ENCODE measurements at regions not wholly inside any gene's neighbourhood (a gene's known extent, or its start where the extent isn't known, plus 50 kb on each side); places are given as distances from the start of the nearest gene placed in this dataset.

DNA sequence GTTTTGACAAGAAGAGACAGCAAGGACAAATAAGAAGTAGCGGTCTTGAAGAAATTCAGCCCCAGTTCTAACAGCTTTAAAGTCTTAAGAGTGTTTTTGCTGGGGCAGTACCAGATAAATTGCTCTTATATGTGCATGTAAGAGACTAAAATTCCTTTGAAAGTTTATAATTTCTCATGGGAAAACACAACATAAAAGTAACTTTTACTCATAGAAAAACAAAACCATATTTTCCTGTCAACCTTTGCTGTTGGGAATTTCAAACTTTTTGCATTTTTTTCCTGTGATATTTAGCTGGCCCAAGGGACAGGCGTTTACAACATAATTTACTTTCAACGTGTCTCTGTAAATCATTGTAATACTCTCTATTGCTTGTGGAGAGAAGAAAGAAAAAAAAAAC is 767.8 kb upstream of the ZEB2 start:
- Histone ChIP-seq H3K36me3 (ENCODE audit: insufficient read depth) (no peaks in the 10 kb centered on the region), H3K27ac (ENCODE audit: low read depth) (no peak overlapping the region), H3F3A (replicated peaks; ENCODE audit: low read depth) (no peaks in the 10 kb centered on the region), H3K4me3 (no peak overlapping the region), H3K79me2 (replicated peaks; ENCODE audit: insufficient read depth) (no peaks in the 10 kb centered on the region), H4K20me1 (replicated peaks; ENCODE audit: insufficient read depth) (no peaks in the 10 kb centered on the region), H2AFZ (no peak overlapping the region), H3K4me1 (ENCODE audit: insufficient read depth) (no peaks in the 10 kb centered on the region), H3K27me3 (ENCODE audit: insufficient read depth) (no peaks in the 10 kb centered on the region), H3K4me2 (no peak overlapping the region), H3K9me2 (ENCODE audit: insufficient read depth) (peaks cover 3% of the 10 kb centered on the region; the same call in 1 of the 2 replicates)
- ATAC-seq (no peak), DNase-seq (ENCODE audit: low spot score) (no peak)
- Mint-ChIP-seq H3K4me1 (peaks cover 13% of the 10 kb centered on the region; the same call in 2 of the 3 replicates), H3K4me3 (no peak overlapping the region), H3K27me3 (ENCODE audit: insufficient read depth, low read depth, poor library complexity) (no peaks in the 10 kb centered on the region), H3K36me3 (ENCODE audit: low read depth) (no peaks in the 10 kb centered on the region), H3K27ac (no peak overlapping the region), H3K9me3 (no peaks in the 10 kb centered on the region)
- no peak for TF ChIP-seq POLR2AphosphoS5 (IDR thresholded peaks at IDR 0.05; ENCODE audit: low read depth)
- no peak for TF ChIP-seq EZH2 (IDR thresholded peaks at IDR 0.05; ENCODE audit: low read depth, unreplicated experiment)
- TF ChIP-seq ZNF331 (CRISPR knock-in tag; IDR thresholded peaks at IDR 0.05; ENCODE audit: low read depth) = no peak
- TF ChIP-seq, protein P1, sequence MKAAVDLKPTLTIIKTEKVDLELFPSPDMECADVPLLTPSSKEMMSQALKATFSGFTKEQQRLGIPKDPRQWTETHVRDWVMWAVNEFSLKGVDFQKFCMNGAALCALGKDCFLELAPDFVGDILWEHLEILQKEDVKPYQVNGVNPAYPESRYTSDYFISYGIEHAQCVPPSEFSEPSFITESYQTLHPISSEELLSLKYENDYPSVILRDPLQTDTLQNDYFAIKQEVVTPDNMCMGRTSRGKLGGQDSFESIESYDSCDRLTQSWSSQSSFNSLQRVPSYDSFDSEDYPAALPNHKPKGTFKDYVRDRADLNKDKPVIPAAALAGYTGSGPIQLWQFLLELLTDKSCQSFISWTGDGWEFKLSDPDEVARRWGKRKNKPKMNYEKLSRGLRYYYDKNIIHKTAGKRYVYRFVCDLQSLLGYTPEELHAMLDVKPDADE (IDR thresholded peaks at IDR 0.05) = no peak
- no peak for TF ChIP-seq JUNB (IDR thresholded peaks at IDR 0.05; ENCODE audit: unreplicated experiment)
- no peak for TF ChIP-seq NANOG (IDR thresholded peaks at IDR 0.05; ENCODE audit: borderline replicate concordance)
- TF ChIP-seq, protein P2, sequence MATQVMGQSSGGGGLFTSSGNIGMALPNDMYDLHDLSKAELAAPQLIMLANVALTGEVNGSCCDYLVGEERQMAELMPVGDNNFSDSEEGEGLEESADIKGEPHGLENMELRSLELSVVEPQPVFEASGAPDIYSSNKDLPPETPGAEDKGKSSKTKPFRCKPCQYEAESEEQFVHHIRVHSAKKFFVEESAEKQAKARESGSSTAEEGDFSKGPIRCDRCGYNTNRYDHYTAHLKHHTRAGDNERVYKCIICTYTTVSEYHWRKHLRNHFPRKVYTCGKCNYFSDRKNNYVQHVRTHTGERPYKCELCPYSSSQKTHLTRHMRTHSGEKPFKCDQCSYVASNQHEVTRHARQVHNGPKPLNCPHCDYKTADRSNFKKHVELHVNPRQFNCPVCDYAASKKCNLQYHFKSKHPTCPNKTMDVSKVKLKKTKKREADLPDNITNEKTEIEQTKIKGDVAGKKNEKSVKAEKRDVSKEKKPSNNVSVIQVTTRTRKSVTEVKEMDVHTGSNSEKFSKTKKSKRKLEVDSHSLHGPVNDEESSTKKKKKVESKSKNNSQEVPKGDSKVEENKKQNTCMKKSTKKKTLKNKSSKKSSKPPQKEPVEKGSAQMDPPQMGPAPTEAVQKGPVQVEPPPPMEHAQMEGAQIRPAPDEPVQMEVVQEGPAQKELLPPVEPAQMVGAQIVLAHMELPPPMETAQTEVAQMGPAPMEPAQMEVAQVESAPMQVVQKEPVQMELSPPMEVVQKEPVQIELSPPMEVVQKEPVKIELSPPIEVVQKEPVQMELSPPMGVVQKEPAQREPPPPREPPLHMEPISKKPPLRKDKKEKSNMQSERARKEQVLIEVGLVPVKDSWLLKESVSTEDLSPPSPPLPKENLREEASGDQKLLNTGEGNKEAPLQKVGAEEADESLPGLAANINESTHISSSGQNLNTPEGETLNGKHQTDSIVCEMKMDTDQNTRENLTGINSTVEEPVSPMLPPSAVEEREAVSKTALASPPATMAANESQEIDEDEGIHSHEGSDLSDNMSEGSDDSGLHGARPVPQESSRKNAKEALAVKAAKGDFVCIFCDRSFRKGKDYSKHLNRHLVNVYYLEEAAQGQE (IDR thresholded peaks at IDR 0.05; ENCODE audit: unreplicated experiment) = no peak
- no peak for TF ChIP-seq ZNF114 (CRISPR knock-in tag; IDR thresholded peaks at IDR 0.05)
- TF ChIP-seq EZH2phosphoT487 (IDR thresholded peaks at IDR 0.05; ENCODE audit: unreplicated experiment) = no peak
- TF ChIP-seq, protein P3, sequence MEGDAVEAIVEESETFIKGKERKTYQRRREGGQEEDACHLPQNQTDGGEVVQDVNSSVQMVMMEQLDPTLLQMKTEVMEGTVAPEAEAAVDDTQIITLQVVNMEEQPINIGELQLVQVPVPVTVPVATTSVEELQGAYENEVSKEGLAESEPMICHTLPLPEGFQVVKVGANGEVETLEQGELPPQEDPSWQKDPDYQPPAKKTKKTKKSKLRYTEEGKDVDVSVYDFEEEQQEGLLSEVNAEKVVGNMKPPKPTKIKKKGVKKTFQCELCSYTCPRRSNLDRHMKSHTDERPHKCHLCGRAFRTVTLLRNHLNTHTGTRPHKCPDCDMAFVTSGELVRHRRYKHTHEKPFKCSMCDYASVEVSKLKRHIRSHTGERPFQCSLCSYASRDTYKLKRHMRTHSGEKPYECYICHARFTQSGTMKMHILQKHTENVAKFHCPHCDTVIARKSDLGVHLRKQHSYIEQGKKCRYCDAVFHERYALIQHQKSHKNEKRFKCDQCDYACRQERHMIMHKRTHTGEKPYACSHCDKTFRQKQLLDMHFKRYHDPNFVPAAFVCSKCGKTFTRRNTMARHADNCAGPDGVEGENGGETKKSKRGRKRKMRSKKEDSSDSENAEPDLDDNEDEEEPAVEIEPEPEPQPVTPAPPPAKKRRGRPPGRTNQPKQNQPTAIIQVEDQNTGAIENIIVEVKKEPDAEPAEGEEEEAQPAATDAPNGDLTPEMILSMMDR (conservative IDR thresholded peaks at IDR 0.05; ENCODE audit: low read depth in 2 of 2) = no peak
- TF ChIP-seq STAT1 (IDR thresholded peaks at IDR 0.05; ENCODE audit: unreplicated experiment) = no peak
- TF ChIP-seq, protein P4, sequence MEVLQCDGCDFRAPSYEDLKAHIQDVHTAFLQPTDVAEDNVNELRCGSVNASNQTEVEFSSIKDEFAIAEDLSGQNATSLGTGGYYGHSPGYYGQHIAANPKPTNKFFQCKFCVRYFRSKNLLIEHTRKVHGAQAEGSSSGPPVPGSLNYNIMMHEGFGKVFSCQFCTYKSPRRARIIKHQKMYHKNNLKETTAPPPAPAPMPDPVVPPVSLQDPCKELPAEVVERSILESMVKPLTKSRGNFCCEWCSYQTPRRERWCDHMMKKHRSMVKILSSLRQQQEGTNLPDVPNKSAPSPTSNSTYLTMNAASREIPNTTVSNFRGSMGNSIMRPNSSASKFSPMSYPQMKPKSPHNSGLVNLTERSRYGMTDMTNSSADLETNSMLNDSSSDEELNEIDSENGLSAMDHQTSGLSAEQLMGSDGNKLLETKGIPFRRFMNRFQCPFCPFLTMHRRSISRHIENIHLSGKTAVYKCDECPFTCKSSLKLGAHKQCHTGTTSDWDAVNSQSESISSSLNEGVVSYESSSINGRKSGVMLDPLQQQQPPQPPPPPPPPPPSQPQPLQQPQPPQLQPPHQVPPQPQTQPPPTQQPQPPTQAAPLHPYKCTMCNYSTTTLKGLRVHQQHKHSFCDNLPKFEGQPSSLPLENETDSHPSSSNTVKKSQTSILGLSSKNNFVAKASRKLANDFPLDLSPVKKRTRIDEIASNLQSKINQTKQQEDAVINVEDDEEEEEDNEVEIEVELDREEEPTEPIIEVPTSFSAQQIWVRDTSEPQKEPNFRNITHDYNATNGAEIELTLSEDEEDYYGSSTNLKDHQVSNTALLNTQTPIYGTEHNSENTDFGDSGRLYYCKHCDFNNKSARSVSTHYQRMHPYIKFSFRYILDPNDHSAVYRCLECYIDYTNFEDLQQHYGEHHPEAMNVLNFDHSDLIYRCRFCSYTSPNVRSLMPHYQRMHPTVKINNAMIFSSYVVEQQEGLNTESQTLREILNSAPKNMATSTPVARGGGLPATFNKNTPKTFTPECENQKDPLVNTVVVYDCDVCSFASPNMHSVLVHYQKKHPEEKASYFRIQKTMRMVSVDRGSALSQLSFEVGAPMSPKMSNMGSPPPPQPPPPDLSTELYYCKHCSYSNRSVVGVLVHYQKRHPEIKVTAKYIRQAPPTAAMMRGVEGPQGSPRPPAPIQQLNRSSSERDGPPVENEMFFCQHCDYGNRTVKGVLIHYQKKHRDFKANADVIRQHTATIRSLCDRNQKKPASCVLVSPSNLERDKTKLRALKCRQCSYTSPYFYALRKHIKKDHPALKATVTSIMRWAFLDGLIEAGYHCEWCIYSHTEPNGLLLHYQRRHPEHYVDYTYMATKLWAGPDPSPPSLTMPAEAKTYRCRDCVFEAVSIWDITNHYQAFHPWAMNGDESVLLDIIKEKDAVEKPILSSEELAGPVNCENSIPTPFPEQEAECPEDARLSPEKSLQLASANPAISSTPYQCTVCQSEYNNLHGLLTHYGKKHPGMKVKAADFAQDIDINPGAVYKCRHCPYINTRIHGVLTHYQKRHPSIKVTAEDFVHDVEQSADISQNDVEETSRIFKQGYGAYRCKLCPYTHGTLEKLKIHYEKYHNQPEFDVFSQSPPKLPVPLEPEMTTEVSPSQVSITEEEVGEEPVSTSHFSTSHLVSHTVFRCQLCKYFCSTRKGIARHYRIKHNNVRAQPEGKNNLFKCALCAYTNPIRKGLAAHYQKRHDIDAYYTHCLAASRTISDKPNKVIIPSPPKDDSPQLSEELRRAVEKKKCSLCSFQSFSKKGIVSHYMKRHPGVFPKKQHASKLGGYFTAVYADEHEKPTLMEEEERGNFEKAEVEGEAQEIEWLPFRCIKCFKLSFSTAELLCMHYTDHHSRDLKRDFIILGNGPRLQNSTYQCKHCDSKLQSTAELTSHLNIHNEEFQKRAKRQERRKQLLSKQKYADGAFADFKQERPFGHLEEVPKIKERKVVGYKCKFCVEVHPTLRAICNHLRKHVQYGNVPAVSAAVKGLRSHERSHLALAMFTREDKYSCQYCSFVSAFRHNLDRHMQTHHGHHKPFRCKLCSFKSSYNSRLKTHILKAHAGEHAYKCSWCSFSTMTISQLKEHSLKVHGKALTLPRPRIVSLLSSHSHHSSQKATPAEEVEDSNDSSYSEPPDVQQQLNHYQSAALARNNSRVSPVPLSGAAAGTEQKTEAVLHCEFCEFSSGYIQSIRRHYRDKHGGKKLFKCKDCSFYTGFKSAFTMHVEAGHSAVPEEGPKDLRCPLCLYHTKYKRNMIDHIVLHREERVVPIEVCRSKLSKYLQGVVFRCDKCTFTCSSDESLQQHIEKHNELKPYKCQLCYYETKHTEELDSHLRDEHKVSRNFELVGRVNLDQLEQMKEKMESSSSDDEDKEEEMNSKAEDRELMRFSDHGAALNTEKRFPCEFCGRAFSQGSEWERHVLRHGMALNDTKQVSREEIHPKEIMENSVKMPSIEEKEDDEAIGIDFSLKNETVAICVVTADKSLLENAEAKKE (CRISPR knock-in tag; IDR thresholded peaks at IDR 0.05) = no peak

All from GM23338 (cell line).